Adipose tissue (tissue), 3 donors: ENCODE measurements at regions not wholly inside any gene's neighbourhood (a gene's known extent, or its start where the extent isn't known, plus 50 kb on each side); places are given as distances from the start of the nearest gene placed in this dataset.
"Not testable (repeated sequence)": the region's sequence is repeated elsewhere in the genome, so short reads cannot be mapped to it uniquely, and the experiment has no call there.

Source experiments
- H3K27ac ChIP-seq: one replicate; pipeline ENCODE4 v1.5.1; 2013; ENCODE audit warnings: low read depth, low read length
- WGBS, 3 donors: extraction: QIAGEN DNeasy Blood & Tissue Kit; methylation state at CpG; one replicate each; pipeline ENCODE4 v1.1.7; 2013; 5-methylcytosine and 5-hydroxymethylcytosine counted together
- donor health status: healthy with polysubstance abuse.
- donor health status: Bipolar disorder and iron deficiency.
- donor health status: healthy.

DNA sequence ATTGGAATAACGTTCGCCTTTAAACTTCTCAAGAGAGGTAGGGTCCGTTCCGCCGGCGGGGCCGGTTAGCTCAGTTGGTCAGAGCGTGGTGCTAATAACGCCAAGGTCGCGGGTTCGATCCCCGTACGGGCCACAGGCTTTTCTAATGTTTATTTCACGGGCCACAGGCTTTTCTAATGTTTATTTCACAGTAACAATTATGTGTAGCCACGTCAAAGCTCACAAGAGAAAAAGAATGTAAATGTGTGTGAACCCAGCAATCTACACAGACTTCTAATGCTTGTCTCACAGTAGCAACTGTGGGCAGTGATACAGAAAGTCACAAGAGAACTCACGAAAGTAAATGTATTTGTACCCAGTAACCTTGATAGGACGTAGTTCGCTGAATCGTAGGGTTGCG lies 121.0 kb upstream of the ZNF322 start:
- no CpG with 5 or more reads among the region's 21 CpGs for WGBS, 3 donors
- H3K27ac ChIP-seq: not testable (repeated sequence)

DNA sequence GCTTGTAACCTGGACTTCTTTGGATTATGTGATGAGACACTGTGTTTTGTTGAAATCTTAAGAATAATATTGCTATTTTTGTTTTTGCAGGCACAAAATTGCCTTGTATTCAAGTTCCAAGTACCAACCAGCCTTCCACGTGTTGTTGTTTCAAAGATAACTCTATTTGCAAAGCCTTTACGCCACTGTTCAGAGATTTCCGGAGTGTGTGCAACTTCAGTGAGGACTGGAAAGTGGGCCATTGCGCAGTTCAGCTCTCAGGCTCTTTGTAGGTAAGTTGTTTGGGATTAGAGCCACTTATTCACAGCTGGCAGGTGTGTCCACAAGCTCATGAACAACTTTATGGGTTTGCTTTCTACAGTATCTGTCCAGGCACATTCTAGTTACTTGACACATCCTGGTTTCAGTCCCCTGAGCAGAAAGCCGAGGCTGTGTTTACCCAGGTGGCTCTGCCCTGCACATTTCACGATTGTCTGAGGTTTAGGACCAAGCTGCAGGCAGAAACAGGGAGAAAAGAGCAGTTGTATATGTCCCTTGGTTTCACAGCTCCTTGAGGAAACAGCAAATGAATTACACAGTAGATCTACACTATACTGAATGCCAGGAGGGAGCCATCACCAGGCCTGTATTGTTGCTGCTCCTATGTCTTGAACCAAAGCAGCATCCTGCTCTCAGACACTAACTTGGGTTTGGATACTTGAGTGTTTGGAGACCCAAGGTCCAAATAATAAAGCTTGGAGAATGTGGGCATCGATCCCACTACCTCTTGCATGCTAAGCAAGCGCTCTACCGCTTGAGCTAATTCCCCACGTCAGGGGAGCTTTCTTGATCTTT lies 136.1 kb upstream of the ZNF322 start:
- H3K27ac ChIP-seq: not testable (repeated sequence)
- no CpG with 5 or more reads among the region's 10 CpGs for WGBS, 3 donors

- WGBS, 3 donors: no CpG with 5 or more reads among the region's 17 CpGs
- H3K27ac ChIP-seq: not testable (repeated sequence)
Observed at GRCh38 chr6:26799903-26800633, 140.5 kb upstream of the ZNF322 start.

- H3K27ac ChIP-seq: not testable (repeated sequence)
- WGBS, 3 donors: no CpG with 5 or more reads among the region's 16 CpGs
Observed at GRCh38 chr6:26803762-26804161, 144.2 kb upstream of the ZNF322 start.

GRCh38 chr6:26811486-26812116 lies 152.1 kb upstream of the ZNF322 start:
- not testable (repeated sequence) for H3K27ac ChIP-seq
- WGBS, 3 donors: no CpG with 5 or more reads among the region's 36 CpGs

DNA sequence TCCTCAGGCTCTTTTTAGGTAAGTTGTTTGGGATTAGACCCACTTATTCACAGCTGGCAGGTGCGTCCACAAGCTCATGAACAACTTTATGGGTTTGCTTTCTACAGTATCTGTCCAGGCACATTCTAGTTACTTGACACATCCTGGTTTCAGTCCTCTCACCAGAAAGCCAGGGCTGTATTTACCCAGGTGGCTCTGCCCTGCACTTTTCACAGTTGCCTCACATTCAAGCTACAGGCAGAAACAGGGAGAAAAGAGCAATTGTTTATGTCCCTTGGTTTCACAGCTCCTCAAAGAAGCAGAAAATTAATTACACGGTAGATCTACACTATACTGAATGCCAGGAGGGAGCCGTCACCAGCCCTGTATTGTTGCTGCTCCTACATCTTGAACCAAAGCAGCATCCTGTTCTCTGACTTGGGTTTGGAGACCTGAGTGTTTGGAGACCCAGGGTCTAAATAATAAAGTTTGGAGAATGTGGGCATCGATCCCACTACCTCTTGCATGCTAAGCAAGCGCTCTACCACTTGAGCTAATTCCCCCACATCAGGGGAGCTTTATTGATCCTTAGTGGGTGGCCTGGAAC lies 159.2 kb upstream of the ZNF322 start:
- H3K27ac ChIP-seq: not testable (repeated sequence)
- WGBS, 3 donors: no CpG with 5 or more reads among the region's 5 CpGs

DNA sequence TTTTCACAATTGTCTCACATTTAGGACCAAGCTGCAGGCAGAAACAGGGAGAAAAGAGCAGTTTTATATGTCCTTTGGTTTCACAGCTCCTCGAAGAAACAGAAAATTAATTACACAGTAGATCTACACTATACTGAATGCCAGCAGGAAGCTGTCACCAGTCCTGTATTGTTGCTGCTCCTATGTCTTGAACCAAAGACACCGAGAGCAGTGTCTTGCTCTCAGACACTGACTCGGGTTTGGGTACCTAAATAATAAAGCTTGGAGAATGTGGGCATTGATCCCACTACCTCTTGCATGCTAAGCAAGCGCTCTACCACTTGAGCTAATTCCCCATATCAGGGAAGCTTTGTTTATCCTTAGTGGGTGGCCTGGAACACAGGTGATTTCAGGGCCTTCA lies 168.4 kb upstream of the ZNF322 start:
- not testable (repeated sequence) for H3K27ac ChIP-seq
- no CpG with 5 or more reads among the region's 4 CpGs for WGBS, 3 donors

DNA sequence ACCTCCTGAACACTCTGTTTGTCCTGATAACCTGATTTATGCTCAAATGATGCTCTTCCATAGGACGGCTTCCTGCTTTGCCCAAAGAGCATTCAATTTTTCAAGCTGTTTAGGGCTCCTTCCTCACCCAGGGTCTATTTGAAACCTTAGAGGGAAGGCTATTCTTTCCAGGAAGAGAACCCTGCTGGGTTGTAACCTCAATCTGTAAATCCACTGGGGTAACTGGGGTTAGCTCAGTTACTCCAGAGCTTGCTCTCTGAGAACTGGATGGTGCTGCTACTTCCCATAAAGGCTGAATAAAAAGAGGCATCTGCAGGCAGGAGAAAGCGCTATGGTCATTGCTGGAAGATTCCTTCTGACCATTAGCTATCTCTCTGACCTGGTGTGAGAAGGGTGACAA lies 169.9 kb upstream of the ZNF322 start:
- no CpG with 5 or more reads among the region's 2 CpGs for WGBS, 3 donors

GRCh38 chr6:26830992-26831391 lies 171.4 kb upstream of the ZNF322 start:
- not testable (repeated sequence) for H3K27ac ChIP-seq
- 74 to 83% (median 82%) methylated on average over 9 of the region's 9 CpGs for WGBS, 3 donors

More for the DNA sequence above, 169.9 kb upstream of the ZNF322 start:
- H3K27ac ChIP-seq: not testable (repeated sequence)

DNA sequence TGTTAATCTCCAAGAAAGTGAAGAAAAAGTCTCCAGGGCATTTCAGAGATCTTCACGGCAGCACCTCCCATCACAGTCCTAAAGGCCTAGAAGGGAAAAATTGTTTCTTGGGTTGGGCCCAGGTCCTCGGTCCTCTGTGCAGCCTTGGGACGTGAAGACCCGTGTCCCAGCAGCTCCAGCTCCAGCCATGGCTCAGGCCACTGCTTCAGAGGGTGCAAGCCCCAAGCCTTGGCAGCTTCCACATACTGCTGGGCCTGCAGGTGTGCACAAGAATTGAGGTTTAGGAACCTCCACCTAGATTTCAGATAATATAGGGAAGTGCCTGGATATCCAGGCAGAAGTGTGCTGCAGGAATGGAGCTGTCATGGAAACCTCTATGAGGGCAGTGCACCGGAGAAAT lies 176.2 kb upstream of the ZNF322 start:
- WGBS, 3 donors: 90 to 97% (median 96%) methylated on average over 3 to 5 of the region's 5 CpGs
- not testable (repeated sequence) for H3K27ac ChIP-seq

GRCh38 chr6:26836657-26837056 lies 177.1 kb upstream of the ZNF322 start:
- H3K27ac ChIP-seq: not testable (repeated sequence)

DNA sequence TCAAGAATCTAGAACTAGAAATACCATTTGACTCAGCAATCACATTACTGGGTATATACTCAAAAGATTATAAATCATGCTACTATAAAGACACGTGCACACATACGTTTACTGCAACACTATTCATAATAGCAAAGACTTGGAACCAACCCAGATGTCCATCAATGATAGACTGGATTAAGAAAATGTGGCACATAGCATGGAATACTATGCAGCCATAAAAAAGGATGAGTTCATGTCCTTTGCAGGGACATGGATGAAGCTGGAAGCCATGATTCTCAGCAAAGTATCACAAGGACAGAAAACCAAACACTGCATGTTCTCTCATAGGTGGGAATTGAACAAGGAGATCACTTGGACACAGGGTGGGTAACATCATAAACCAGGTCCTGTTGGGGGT lies 185.3 kb upstream of the ZNF322 start:
- WGBS, 3 donors: 88 to 95% (median 90%) methylated on average over 2 of the region's 2 CpGs
- not testable (repeated sequence) for H3K27ac ChIP-seq

GRCh38 chr6:26857289-26857688 lies 197.7 kb upstream of the ZNF322 start:
- WGBS, 3 donors: 39 to 71% (median 56%) methylated on average over 2 of the region's 2 CpGs
- not testable (repeated sequence) for H3K27ac ChIP-seq

DNA sequence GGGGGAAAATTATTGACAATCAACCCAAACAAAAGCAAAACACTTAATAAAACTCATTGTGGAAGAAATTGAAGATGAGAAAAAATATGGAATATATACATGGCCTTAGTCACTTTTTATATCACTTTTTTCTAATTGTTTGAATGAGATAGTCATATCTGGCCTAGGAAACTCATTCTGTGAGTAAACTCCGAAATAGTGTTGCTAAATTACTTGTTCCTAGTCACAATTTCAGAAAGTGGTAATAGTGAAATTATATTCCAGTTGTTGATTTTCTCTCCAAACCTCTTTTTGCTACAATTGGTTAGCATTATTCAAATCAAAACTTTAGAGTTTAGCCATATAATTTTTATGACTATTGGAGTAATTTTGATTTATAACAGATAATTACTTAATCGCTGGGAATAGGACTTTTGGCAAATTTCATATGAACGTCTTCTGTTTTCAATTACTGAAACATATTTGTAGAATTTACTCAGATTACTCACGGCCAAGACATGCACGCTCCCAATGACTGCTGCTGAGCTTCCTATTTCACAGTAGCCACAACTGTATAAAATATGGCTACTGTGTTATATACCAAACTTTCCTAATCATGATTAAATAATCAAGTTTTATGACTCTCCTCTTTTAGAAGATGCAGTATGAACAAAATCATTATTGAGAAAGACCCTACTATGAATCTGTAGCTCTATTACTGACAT lies 199.7 kb upstream of the ZNF322 start:
- 60 to 89% (median 80%) methylated on average over 2 to 3 of the region's 5 CpGs for WGBS, 3 donors
- H3K27ac ChIP-seq: not testable (repeated sequence)

DNA sequence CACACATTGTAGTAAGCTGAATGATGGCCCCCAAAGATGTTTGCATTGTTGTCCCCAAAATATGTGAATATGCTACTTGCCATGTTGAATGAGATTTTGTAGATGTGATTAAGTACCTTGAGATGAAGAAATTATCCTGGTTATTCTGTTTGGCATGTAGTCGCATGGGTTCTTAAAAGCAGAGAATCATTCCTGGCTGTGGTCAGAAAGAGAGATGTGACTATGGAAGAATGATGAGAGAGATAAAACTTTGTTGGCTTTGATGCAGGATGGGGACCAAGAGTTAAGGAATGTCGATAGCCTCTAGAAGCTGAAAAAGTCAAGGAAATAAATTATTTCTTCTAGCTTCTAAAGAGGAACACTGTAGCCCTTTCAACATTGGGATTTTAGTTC lies 200.2 kb upstream of the ZNF322 start:
- WGBS, 3 donors: 86 to 92% (median 92%) methylated on average over 2 of the region's 2 CpGs
- not testable (repeated sequence) for H3K27ac ChIP-seq

DNA sequence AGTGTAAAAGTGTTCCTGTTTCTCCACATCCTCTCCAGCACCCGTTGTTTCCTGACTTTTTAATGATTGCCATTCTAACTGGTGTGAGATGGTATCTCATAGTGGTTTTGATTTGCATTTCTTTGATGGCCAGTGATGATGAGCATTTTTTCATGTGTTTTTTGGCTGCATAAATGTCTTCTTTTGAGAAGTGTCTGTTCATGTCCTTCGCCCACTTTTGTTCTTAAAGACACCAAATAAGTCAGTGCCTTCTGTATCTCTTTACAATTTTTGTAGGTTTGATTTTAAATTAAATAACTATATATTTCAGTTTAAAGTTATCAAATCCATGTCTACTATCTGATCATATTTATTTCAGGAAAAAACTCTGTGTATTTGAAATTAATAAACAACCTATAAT lies 202.4 kb upstream of the ZNF322 start:
- WGBS, 3 donors: 94 to 98% (median 97%) methylated on average over 1 of the region's 2 CpGs
- H3K27ac ChIP-seq: not testable (repeated sequence)

DNA sequence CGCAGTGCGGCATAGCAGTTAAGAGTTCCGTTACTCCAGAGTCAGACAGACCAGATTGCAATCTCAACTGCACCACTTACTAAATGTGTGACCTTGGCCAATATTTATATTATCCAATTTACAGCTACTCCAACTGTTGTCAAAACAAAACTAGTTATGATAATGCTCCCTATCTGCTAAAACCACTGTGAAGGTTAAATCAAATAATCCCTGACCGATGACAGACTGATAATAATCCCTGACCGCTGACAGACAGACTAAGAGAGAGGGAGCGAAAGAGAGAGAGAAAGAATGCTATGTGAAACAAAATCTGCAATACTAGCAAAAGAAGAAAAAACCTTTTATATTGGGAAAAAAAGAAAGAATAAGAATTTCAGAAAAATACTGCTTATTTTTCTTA lies 204.1 kb upstream of the ZNF322 start:
- not testable (repeated sequence) for H3K27ac ChIP-seq
- WGBS, 3 donors: 82 to 87% (median 86%) methylated on average over 6 of the region's 6 CpGs

DNA sequence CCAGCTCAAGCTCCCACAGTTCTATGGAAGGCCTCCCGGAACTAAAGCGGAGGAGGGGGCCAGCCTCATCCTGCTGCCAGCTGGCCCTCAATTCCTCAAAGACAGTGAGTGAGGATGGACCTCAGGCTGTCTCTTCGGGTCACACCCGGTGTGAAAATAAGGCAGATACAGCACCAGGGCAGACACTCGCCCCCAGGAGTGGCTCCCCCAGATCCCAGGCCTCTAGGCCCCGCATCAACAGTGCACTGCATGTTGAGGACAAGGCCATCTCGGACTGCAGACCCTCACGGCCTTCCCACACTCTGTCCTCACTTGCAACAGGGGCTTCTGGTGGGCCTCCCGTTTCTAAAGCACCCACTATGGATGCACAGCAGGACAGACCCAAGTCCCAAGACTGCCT lies 239.2 kb upstream of the ZNF322 start:
- not testable (repeated sequence) for H3K27ac ChIP-seq
- 89 to 94% (median 91%) methylated on average over 6 to 9 of the region's 9 CpGs for WGBS, 3 donors

GRCh38 chr6:26924206-26924605 lies 264.7 kb upstream of the ZNF322 start:
- 90 to 95% (median 95%) methylated on average over 2 of the region's 2 CpGs for WGBS, 3 donors
- H3K27ac ChIP-seq: not testable (repeated sequence)
